GM06990 (cell line): ENCODE measurements at regions not wholly inside any gene's neighbourhood (a gene's known extent, or its start where the extent isn't known, plus 50 kb on each side); places are given as distances from the start of the nearest gene placed in this dataset.

ENCODE experiments used
- DNase-seq: peaks from one replicate; pipeline ENCODE4 v3.0.0-alpha.2; 2011; ENCODE audit not compliant: insufficient read length; ENCODE audit errors: extremely low read depth
- H3K27me3 ChIP-seq: replicated peaks from 2 replicates; pipeline ENCODE4 v1.6.0; 2011; ENCODE audit warnings: low read length; ENCODE audit not compliant: control insufficient read depth, insufficient read depth
- H3K36me3 ChIP-seq: 2 replicates; pipeline ENCODE4 v1.5.1; 2011; ENCODE audit warnings: low read length; ENCODE audit not compliant: control insufficient read depth, insufficient read depth
- H3K4me3 ChIP-seq: replicated peaks from 2 replicates; pipeline ENCODE4 v1.5.1; 2011; ENCODE audit warnings: low read depth, mild to moderate bottlenecking, control low read depth, low read length
- CTCF ChIP-seq: IDR thresholded peaks from 2 replicates; pipeline ENCODE4 v1.5.1; 2011; ENCODE audit warnings: low read length, control low read depth, mild to moderate bottlenecking, inconsistent platforms; ENCODE audit not compliant: insufficient read depth, poor library complexity, severe bottlenecking

- Histone ChIP-seq H3K36me3 (no peaks in the 10 kb centered on the region), H3K4me3 (no peak overlapping the region), H3K27me3 (no peaks in the 10 kb centered on the region)
- DNase-seq = no peak
- TF ChIP-seq CTCF = peak; percentile 38
These were observed 640.6 kb downstream of the PTPRU start for GRCh38 chr1:29876902-29877301.

GRCh38 chr1:29876441-29876840, 640.1 kb downstream of the PTPRU start:
- no peak overlapping the region for H3K4me3 ChIP-seq
- no peaks in the 10 kb centered on the region for H3K27me3 ChIP-seq
- no peak for DNase-seq
- H3K36me3 ChIP-seq = no peaks in the 10 kb centered on the region
- TF ChIP-seq CTCF = no peak

GRCh38 chr1:29875557-29876028, 639.3 kb downstream of the PTPRU start:
- H3K36me3 ChIP-seq = no peaks in the 10 kb centered on the region
- H3K27me3 ChIP-seq = no peaks in the 10 kb centered on the region
- DNase-seq = no peak
- no peak overlapping the region for H3K4me3 ChIP-seq
- TF ChIP-seq CTCF = no peak

GRCh38 chr1:29870621-29871020, 634.3 kb downstream of the PTPRU start:
- no peak for TF ChIP-seq CTCF
- no peak for DNase-seq
- H3K36me3 ChIP-seq = no peaks in the 10 kb centered on the region
- no peaks in the 10 kb centered on the region; the same call in 1 of the 2 replicates for H3K27me3 ChIP-seq
- no peak overlapping the region for H3K4me3 ChIP-seq

DNA sequence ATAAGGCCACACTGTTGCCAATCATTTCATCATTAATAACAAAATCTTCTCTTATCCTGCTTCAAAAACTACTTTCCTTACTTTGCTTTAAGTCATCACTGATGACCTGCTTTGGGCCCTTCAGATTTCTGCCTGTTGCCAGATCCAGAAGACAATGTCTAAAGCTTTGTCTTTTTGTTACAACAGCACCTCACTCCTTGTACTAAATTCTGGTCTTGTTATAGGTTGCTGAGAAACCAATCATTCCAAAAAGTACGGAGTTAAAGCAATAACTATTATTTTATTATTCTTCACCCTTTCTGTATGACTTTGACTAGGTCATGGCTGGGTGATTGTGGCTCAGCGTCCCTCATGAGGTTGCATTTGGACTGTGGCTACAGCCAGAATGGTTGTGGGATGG, 633.5 kb downstream of the PTPRU start:
- Histone ChIP-seq H3K4me3 (no peak overlapping the region), H3K36me3 (no peaks in the 10 kb centered on the region), H3K27me3 (no peaks in the 10 kb centered on the region; the same call in 1 of the 2 replicates)
- DNase-seq = no peak
- TF ChIP-seq CTCF = no peak

- H3K27me3 ChIP-seq = no peaks in the 10 kb centered on the region; the same call in 1 of the 2 replicates
- H3K36me3 ChIP-seq = no peaks in the 10 kb centered on the region
- DNase-seq = no peak
- H3K4me3 ChIP-seq = no peak overlapping the region
- no peak for TF ChIP-seq CTCF
These were observed 632.6 kb downstream of the PTPRU start for GRCh38 chr1:29868944-29869343.
